HG03558 (cell line): ENCODE measurements at regions not wholly inside any gene's neighbourhood (a gene's known extent, or its start where the extent isn't known, plus 50 kb on each side); places are given as distances from the start of the nearest gene placed in this dataset.

Experiments used
- ATAC-seq: cut with Tn5 transposase; IDR thresholded peaks from one replicate; pipeline ENCODE4 v1.9.1; 2021; ENCODE audit warnings: moderate number of reproducible peaks; ENCODE audit not compliant: unreplicated experiment; ENCODE audit errors: extremely low read depth

GRCh38 chr22:48889209-48889830 lies 938.4 kb downstream of the BRD1 start:
- ATAC-seq, result no peak

DNA sequence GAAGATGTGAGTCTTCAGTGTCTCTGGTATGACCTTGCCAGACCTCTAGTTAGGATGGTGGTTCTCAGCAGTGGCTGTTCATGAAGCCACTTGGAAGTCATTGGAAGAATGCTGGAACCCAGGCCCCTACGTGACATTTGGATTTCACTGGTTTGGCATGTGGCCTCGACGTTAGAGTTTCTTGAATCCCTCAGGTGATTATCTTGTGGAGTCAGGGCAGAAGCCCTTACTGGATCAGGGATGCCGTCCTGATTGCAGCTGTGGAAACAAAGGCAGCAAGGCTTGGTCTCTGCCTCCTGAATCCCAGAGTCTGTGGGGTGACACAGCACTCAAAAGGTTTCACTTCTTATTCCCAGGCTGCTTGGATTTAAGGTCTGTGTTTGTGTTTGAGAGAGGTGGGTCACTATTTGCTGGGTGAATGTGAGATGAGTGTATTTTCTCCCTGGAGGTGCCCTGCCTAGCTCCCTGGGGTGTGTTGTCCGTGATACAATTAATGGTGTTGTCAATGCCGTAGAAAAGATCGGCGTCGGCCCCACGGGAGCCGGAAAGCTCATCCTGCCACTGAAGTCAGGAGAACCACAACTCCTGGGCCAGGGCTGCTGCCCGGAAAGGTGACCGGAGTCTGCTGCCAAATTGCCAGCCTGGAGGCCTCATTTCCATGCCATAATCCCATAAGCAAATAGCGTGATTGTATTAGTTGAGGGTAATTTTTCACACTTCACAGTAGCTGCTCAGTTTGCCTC lies 939.0 kb downstream of the BRD1 start:
- no peak for ATAC-seq

DNA sequence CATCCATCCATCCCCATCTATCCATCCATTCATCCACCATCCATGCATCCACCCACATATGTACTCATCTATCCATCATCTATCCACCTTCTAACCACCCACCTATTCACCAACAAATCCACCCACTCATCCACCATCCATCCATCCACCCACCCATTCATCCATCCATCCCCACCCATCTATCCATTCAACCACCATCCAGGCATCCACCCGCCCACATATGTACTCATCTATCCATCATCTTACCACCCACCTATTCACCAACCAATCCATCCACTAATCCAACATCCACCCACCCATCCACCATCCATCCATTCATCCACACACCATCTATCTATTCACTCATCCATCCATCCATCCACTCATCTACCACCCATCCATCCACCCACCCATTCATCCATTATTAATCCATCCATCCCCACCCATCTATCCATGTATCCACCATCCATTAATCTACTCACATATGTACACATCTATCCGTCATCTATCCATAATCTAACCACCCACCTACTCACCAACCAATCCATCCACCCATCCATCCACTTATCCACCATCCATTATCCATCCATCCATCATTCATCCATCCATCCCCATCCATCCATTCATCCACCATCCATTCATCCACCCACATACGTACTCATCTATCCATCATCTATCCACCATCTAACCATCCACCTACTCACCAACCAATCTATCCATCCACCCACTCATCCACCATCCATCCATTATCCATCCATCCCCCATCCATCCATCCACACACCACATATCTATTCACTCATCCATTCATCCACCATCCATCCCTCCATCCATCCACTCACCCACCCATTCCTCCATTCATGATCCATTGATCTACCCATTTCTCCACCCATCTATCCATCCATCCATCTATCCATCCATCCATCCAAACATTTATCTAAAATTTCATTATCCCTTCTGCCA lies 940.0 kb downstream of the BRD1 start:
- no peak for ATAC-seq

DNA sequence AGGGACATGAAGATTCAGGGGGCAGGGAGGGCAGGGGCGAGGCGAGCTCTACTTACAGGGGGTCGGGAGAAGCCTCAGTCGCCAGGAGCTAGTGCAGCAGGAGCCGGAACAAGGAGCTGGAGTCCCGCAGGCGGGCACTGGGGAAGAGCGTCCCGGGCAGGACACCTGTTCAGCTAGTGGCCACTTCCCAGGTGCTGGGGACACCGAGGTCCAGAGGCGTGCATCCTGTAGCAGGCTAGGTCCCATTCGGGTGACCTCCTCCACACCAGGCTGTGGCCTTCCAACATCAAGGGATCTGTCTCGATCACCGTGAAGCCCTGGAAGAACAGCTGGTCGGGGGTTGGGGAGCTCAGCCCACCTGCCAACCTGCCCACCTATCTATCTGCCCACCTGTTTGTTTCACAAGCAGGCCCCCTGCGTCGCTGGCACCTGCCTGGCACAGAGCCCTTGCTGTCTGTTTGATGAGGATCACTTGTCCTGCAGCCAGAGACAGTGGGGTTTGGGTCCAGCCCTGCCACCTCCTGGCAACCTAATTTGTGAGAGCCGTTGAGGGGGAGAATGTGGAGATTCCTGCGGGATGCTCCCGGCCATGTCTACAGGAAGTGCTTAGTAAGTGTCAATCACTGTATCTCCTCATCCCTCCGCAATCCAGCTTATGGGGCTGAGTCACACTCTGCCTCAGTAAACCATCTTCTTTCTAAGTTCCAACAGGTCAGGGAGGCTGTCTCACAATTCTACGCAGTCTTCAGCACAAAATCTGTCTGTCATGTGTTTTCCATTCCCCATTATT lies 940.9 kb downstream of the BRD1 start:
- no peak for ATAC-seq

DNA sequence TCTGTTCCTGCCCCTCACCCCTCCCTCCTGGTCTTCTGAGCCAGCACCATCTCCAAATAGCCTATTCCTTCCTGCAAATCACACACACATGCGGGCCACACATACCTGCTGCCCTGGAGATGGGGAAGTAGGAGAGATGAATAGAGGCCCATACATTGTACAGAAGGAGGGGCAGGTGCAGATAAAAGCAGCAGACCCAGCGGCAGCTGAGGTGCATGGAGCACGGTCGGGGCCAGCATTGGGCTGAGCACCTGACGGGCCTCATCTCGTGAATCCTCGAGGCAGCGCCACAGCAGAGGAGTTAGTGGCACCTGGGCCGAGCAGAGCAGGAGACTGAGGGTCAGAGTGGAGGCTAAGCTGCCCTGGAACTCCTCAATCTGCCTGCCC lies 941.8 kb downstream of the BRD1 start:
- no peak for ATAC-seq

- ATAC-seq, result no peak
These were observed 942.3 kb downstream of the BRD1 start for GRCh38 chr22:48885271-48885918.

- ATAC-seq, result no peak
These were observed 942.9 kb downstream of the BRD1 start for GRCh38 chr22:48884786-48885185.

DNA sequence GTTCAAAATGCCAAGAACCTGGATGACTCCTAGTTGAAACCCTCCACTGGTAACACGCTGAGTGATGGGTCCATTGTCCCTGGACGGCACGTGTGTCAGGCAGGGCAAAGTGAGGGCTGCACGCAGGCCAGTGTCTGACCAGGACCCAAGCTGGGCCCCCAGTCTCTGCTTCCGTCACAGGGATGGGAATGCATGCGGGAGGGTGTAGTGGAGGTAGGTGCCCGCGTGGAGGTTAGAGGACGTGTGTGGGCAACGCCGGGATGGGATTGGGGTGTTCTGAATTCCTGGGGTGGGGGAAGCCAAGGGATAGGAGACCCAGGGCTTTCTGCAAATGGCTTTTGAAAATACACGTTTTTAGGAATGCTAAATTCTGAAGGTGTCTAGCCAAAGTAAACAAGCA lies 943.3 kb downstream of the BRD1 start:
- ATAC-seq, result no peak

GRCh38 chr22:48883211-48883960 lies 944.3 kb downstream of the BRD1 start:
- no peak for ATAC-seq

GRCh38 chr22:48882636-48883200 lies 945.0 kb downstream of the BRD1 start:
- ATAC-seq, result no peak

DNA sequence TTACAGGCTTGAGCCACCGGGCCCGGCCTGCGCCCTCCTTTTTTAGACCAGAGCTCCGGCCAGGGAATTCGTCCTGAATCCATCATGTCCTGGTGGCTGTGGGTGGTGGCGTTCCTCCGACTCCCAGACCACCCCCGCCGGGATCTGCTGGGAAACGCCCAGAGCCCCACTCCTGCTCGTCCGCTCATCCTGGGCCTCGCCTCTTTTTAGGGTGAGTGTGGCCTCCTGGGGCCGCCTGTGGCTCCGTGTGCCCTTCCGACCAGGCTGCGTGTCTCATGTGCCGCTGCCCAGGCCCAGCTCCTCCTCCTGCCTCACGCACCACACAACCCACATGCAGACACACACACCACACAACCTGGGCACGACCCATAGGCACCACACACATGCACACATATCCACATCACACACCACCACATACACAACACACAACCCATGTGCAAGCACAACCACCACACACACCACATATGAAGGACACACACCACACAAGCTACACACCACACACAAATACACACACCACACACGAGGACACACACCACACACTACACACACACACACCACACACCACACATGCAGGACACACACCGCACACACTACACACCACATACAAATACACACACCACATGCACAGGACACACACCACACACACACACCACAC lies 946.2 kb downstream of the BRD1 start:
- ATAC-seq, result no peak

DNA sequence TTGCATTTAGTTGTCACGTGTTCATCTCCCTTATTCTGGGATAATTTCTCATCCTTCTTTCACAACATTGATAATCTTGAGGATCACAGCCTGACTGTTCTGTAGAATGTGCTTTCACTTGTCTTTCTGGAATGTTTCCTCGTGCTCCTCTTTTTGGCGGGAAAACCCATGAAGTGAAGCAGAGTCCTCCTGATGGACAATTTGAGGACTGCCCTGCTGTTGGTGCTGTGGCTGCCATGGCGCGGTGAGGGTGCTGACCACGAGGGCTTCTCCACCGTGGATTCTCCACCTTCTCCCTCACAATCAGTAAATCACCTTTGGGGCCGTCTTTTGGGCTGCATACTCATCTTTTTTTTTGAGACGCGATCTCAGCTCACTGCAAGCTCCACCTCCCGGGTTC lies 946.9 kb downstream of the BRD1 start:
- no peak for ATAC-seq

DNA sequence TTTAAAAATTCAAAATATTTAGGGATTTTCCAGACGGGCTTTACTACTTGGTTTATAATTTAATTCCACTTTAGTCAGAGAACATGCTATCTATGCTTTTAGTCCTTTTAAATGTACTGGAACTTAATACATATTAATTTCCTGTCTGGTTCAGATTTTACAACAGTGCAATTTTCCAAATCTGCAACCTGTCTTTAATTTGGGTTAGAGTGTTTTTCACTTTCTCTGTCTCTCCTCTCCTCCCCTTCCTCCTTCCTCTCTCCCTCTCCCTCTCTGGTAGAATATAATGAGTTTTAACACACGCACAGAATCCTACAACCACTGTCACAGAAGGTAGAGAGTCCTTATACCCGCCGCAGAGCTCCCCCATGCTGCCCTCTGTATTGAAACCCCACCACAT lies 950.7 kb downstream of the BRD1 start:
- no peak for ATAC-seq

GRCh38 chr22:48874956-48875355 lies 952.7 kb downstream of the BRD1 start:
- no peak for ATAC-seq

DNA sequence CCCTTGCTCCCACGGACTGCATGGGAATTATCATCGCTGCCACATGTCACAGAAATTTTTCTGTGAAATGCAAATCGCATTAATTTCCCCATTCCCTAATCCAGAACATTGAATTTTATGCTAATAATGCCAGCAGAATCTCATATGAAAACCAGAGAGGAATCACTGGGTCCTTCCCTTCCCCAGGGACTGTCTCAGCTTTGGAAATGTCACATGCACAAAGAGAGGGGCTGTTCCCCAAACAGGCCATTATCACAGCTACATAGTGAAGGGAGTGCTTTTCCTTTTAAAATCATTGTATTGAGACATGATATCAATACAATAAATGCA lies 954.5 kb downstream of the BRD1 start:
- ATAC-seq, result no peak

DNA sequence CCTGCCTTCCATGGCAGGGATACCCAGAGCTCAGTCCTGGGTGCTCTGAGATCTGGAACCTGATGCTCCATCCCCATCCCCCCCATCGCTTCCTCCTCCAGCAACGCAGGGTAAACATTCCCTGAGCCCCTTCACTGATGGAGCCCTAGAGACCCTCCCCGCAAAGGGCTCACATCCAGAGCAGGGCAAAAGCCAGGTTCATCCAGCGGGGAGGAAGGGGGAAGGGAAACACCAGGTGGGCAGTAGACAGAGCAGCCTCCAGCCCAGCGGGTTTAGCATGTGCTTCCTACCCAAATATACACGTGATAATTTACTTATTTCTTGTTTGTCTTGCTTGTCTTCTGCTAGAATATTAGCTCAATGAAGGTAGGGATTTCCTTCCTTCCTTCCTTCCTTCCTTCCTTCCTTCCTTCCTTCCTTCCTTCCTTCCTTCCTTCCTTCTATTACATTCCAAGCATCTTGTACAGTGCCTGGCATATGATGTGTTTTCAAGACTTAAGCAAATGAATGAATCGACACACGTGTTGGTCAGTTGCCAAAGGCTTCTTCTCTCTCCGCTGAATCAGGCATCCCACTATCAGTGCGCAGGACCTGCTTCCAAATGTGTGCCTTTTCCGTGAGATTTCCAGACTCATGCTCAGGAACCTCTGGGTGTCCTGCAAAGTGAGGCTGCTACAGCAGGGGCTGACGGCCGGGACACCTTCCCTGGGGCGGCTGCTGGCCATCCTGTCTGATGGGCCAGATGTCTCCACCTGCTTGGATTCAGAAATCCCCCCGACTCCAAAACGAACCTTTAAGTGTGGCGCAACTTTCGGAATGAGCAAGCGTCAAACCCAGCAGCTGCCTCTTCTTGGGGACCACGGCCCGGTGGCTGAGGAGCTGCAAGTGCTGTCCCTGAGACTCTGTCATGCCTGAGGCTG lies 955.1 kb downstream of the BRD1 start:
- no peak for ATAC-seq

GRCh38 chr22:48871176-48871840 lies 956.4 kb downstream of the BRD1 start:
- ATAC-seq, result no peak
